Loucy (cell line): ENCODE measurements at regions not wholly inside any gene's neighbourhood (a gene's known extent, or its start where the extent isn't known, plus 50 kb on each side); places are given as distances from the start of the nearest gene placed in this dataset.

ENCODE experiments used
- EZH2phosphoT487 ChIP-seq: fragments of 200-600 bp; IDR thresholded peaks from 2 replicates; pipeline ENCODE4 v1.6.1; 2018; ENCODE audit warnings: antibody characterized with exemption, mild to moderate bottlenecking, moderate library complexity, borderline replicate concordance
- TF ChIP-seq, protein P1 (sequence below): fragments of 200-600 bp; sonication (generic); conservative IDR thresholded peaks from 2 replicates; pipeline ENCODE4 v1.5.1; 2014; ENCODE audit warnings: mild to moderate bottlenecking, antibody characterized with exemption, low read length

DNA sequence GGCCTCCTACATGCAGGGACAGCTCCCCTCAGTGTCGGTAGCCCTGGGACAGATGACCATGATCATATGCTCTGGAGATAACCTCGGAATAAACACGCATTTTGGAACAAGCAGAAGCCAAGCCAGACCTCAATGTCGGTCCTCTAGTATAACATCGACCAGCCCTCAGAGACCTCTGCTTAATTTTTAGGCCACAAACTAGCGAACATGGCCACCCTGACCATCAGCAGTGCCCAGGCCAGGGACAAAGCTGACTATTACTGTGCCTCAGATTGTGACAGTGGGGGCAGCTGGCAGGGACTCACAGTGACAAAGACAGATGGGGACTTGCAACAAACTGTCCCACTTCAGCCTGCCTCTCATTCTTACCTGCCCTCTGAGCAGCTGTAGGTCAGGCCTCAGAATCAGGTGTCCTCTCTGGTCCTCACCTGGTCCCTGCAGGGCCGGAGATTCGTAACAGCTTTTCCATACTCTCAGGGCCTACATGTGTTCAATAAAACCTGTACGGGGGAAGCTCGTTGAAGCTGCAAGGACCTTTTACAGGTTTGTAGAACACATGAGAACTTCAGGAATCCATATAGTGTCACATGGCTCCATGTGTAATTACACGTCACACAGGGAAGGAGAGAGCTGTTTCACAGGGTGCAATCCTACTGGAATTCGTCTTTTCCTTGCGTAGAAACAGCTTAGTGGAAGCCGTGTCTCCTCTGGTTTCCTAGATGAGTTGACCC, 72.8 kb upstream of the IGLL5 start:
- TF ChIP-seq, protein P1, sequence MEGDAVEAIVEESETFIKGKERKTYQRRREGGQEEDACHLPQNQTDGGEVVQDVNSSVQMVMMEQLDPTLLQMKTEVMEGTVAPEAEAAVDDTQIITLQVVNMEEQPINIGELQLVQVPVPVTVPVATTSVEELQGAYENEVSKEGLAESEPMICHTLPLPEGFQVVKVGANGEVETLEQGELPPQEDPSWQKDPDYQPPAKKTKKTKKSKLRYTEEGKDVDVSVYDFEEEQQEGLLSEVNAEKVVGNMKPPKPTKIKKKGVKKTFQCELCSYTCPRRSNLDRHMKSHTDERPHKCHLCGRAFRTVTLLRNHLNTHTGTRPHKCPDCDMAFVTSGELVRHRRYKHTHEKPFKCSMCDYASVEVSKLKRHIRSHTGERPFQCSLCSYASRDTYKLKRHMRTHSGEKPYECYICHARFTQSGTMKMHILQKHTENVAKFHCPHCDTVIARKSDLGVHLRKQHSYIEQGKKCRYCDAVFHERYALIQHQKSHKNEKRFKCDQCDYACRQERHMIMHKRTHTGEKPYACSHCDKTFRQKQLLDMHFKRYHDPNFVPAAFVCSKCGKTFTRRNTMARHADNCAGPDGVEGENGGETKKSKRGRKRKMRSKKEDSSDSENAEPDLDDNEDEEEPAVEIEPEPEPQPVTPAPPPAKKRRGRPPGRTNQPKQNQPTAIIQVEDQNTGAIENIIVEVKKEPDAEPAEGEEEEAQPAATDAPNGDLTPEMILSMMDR, result no peak
- no peak for TF ChIP-seq EZH2phosphoT487
